CD4-positive, alpha-beta T cell (primary cell): ENCODE measurements at regions not wholly inside any gene's neighbourhood (a gene's known extent, or its start where the extent isn't known, plus 50 kb on each side); places are given as distances from the start of the nearest gene placed in this dataset.
"Not testable (repeated sequence)": the region's sequence is repeated elsewhere in the genome, so short reads cannot be mapped to it uniquely, and the experiment has no call there.

Experiments
- ATAC-seq: fragments of 200-7000 bp; cut with Tn5 transposase; one replicate; pipeline ENCODE4 v1.10.0; 2022; ENCODE audit warnings: mild to moderate bottlenecking; ENCODE audit not compliant: poor library complexity
- CTCF ChIA-PET: fragments of 350-600 bp; sonication (Branson Sonifier 250); formaldehyde crosslinking; loops from one replicate; lab custom pipeline; 2021; ENCODE audit warnings: antibody characterized with exemption, inconsistent platforms; lab: Charles Lee
- POLR2A ChIA-PET: fragments of 350-600 bp; sonication (Branson Sonifier 250); formaldehyde crosslinking; loops from one replicate; lab custom pipeline; 2021; ENCODE audit warnings: antibody characterized with exemption, inconsistent platforms; lab: Charles Lee
- DNase-seq, 14 experiments: peaks; one replicate each; pipeline ENCODE4 v3.0.0-alpha.2; 2013 to 2020; ENCODE audit warnings: mixed read lengths in 2 of 14
- H3K27ac ChIP-seq, 2 donors: one replicate each; pipeline versions ENCODE4 v1.5.1 to v1.7.0; 2013; ENCODE audit warnings: low read length in 2 of 2, low read depth in 1 of 2, mild to moderate bottlenecking in 1 of 2
- H3K27me3 ChIP-seq, 2 experiments: 1 replicate in 1 of 2; 2 replicates in 1 of 2; pipeline versions ENCODE4 v1.6.1 to v1.7.0; 2013; ENCODE audit warnings: low read length in 2 of 2, control low read depth in 1 of 2, mild to moderate bottlenecking in 1 of 2, moderate library complexity in 1 of 2; ENCODE audit not compliant: insufficient read depth in 2 of 2, control insufficient read depth in 1 of 2
- H3K36me3 ChIP-seq: one replicate; pipeline ENCODE4 v1.6.1; 2013; ENCODE audit warnings: low read length, control low read depth; ENCODE audit not compliant: insufficient read depth
- H3K4me1 ChIP-seq: one replicate; pipeline ENCODE4 v1.6.1; 2013; ENCODE audit warnings: low read length, control low read depth; ENCODE audit not compliant: insufficient read depth
- H3K4me3 ChIP-seq: one replicate; pipeline ENCODE4 v1.5.1; 2013; ENCODE audit warnings: mild to moderate bottlenecking, low read length, moderate library complexity
- H3K9me3 ChIP-seq, 2 experiments: 1 replicate in 1 of 2; 2 replicates in 1 of 2; pipeline versions ENCODE4 v1.6.1 to v1.7.0; 2013; ENCODE audit warnings: low read length in 2 of 2, mild to moderate bottlenecking in 2 of 2, control low read depth in 1 of 2, moderate library complexity in 1 of 2; ENCODE audit not compliant: control insufficient read depth in 1 of 2, insufficient read depth in 1 of 2
- H3K27ac Mint-ChIP-seq: one replicate; pipeline ENCODE4 v1.8.0; 2020; ENCODE audit warnings: mixed read lengths
- H3K27me3 Mint-ChIP-seq: one replicate; pipeline ENCODE4 v1.8.0; 2021; ENCODE audit warnings: mixed read lengths
- H3K36me3 Mint-ChIP-seq: one replicate; pipeline ENCODE4 v1.8.0; 2021; ENCODE audit warnings: low read depth, mixed read lengths
- H3K4me1 Mint-ChIP-seq: one replicate; pipeline ENCODE4 v1.8.0; 2021; ENCODE audit warnings: low read depth, mixed read lengths
- H3K4me3 Mint-ChIP-seq: one replicate; pipeline ENCODE4 v1.8.0; 2020; ENCODE audit warnings: mild to moderate bottlenecking, mixed read lengths
- H3K9me3 Mint-ChIP-seq: one replicate; pipeline ENCODE4 v1.8.0; 2020; ENCODE audit warnings: mixed read lengths
- CTCF ChIP-seq: fragments of 200-600 bp; IDR thresholded peaks from one replicate; pipeline ENCODE4 v1.8.0; 2022; ENCODE audit warnings: antibody characterized with exemption, mild to moderate bottlenecking
- intact Hi-C, 2 experiments: fragments of 100-400 bp; cut with DNase I in 1 of 2; cut with micrococcal nuclease in 1 of 2; formaldehyde crosslinking; loops; one replicate each; pipeline versions ENCODE4 v1.15.1 to v1.9.0; 2023 to 2025; cut with DNase I, micrococcal nuclease

GRCh38 chr22:47872761-47873535 is 1110.5 kb downstream of the TBC1D22A start:
- peaks cover 2% of the 10 kb centered on the region for H3K9me3 Mint-ChIP-seq
- no peak for ATAC-seq
- H3K27me3 Mint-ChIP-seq: peaks cover 16% of the 10 kb centered on the region
- H3K36me3 Mint-ChIP-seq: no peaks in the 10 kb centered on the region
- no peak overlapping the region for H3K27ac Mint-ChIP-seq
- no peak for DNase-seq
- CTCF ChIA-PET: no interaction called here
- H3K4me3 Mint-ChIP-seq: no peak overlapping the region
- H3K27ac ChIP-seq: no peak overlapping the region
- H3K4me3 ChIP-seq: no peak overlapping the region
- H3K4me1 Mint-ChIP-seq: no peaks in the 10 kb centered on the region
- intact Hi-C loops: no loop called here
- no peaks in the 10 kb centered on the region for H3K4me1 ChIP-seq
- H3K9me3 ChIP-seq: peaks cover 0 to under 1% of the 10 kb centered on the region in 2 experiments
- POLR2A ChIA-PET: no interaction called here
- TF ChIP-seq CTCF: no peak
- H3K27me3 ChIP-seq: peaks cover 0 to 2% of the 10 kb centered on the region in 2 experiments
- no peaks in the 10 kb centered on the region for H3K36me3 ChIP-seq

DNA sequence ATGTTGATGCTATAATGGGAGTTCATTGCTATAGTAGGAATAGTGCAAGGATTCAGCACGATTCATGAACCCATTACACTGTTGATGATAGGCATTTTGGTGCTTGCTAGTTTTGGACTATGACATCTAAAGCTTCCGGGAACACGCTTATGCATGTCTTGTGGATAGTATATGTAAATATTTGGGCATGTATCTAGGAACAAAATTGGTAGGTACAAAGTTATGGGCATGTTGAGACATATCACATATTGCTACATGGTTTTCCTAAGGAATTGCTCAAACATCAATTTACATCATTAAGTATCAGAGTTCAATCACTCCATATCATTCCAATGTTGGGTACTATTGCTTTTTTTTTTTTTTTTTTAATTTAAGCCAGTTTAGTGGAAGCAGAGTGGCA is 1103.2 kb downstream of the TBC1D22A start:
- intact Hi-C loops: no loop called here
- CTCF ChIA-PET: no interaction called here
- TF ChIP-seq CTCF: no peak

DNA sequence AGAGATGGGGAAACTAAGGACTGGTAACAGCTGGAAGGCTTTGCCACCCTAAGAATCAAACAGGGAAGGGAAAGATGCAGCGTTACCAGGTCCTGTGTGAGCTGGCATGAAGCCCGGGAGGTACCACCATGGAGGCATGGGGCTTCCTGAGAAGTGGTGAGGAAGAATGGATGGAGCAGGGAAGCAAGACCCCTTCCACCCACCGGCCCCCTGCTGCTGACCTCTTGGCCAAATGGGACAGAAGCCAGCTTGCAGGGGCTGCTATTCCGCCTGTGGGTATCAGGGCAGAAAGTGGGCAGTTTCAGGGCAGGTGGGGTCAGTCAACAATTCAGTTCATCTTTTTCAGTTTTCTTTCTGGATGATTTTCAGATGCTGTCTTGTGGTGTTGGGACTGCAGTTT is 1099.9 kb downstream of the TBC1D22A start:
- Mint-ChIP-seq H3K4me1 (no peaks in the 10 kb centered on the region), H3K9me3 (no peaks in the 10 kb centered on the region), H3K27ac (no peak overlapping the region), H3K4me3 (no peak overlapping the region), H3K27me3 (peaks cover 15% of the 10 kb centered on the region), H3K36me3 (no peaks in the 10 kb centered on the region)
- no peak for DNase-seq
- CTCF ChIA-PET: no interaction called here
- Histone ChIP-seq H3K4me1 (no peaks in the 10 kb centered on the region), H3K27me3 (no peaks in the 10 kb centered on the region), H3K27ac (no peak overlapping the region), H3K4me3 (no peak overlapping the region), H3K9me3 (no peaks in the 10 kb centered on the region), H3K36me3 (no peaks in the 10 kb centered on the region)
- POLR2A ChIA-PET: no interaction called here
- no peak for ATAC-seq
- TF ChIP-seq CTCF: no peak
- intact Hi-C loops: no loop called here

More for the DNA sequence above, 1103.2 kb downstream of the TBC1D22A start:
- ATAC-seq: no peak
- no peak for DNase-seq
- H3K9me3 ChIP-seq: peaks cover 0 to 4% of the 10 kb centered on the region in 2 experiments
- Mint-ChIP-seq H3K27me3 (peaks cover 15% of the 10 kb centered on the region), H3K9me3 (peaks cover 3% of the 10 kb centered on the region), H3K4me3 (no peak overlapping the region), H3K27ac (no peak overlapping the region), H3K36me3 (no peaks in the 10 kb centered on the region), H3K4me1 (no peaks in the 10 kb centered on the region)
- H3K4me3 ChIP-seq: no peak overlapping the region
- no peak overlapping the region for H3K27ac ChIP-seq
- POLR2A ChIA-PET: no interaction called here
- no peaks in the 10 kb centered on the region for H3K4me1 ChIP-seq
- no peaks in the 10 kb centered on the region for H3K36me3 ChIP-seq
- H3K27me3 ChIP-seq: no peaks in the 10 kb centered on the region

GRCh38 chr22:47860907-47861306 is 1098.5 kb downstream of the TBC1D22A start:
- H3K9me3 Mint-ChIP-seq, H3K4me1 ChIP-seq, ATAC-seq, H3K27me3 ChIP-seq, H3K36me3 Mint-ChIP-seq, H3K4me3 Mint-ChIP-seq, POLR2A ChIA-PET, H3K27ac ChIP-seq, H3K36me3 ChIP-seq, DNase-seq, intact Hi-C loops, H3K4me3 ChIP-seq, H3K9me3 ChIP-seq, H3K4me1 Mint-ChIP-seq, H3K27ac Mint-ChIP-seq, CTCF ChIA-PET: not testable (repeated sequence)
- H3K27me3 Mint-ChIP-seq: peaks cover 15% of the 10 kb centered on the region
